ENCODE measurements at regions not wholly inside any gene's neighbourhood (a gene's known extent, or its start where the extent isn't known, plus 50 kb on each side); places are given as distances from the start of the nearest gene placed in this dataset.

GRCh38 chr3:187873843-187874242 lies 128.6 kb upstream of the BCL6 start:
- no peaks in the 10 kb centered on the region for H3K4me1 ChIP-seq (ENCODE audit: insufficient read depth, insufficient read length)
- no peaks in the 10 kb centered on the region for H3K9me3 ChIP-seq (ENCODE audit: insufficient read depth, low read length)
- no peak overlapping the region for H3K9ac ChIP-seq (ENCODE audit: insufficient read length, low read depth)
- H3K27me3 ChIP-seq (ENCODE audit: insufficient read depth, insufficient read length), result no peaks in the 10 kb centered on the region
- DNase-seq (ENCODE audit: low read depth, low spot score), result no peak
- no peak for TF ChIP-seq ZNF274 (IDR thresholded peaks at IDR 0.05; ENCODE audit: low read depth, low read length)
- no peak for TF ChIP-seq YY1 (IDR thresholded peaks at IDR 0.05; ENCODE audit: insufficient read depth, insufficient read length)
- no peak for TF ChIP-seq SUZ12 (IDR thresholded peaks at IDR 0.05; ENCODE audit: extremely low read depth, insufficient read depth, insufficient read length)
- no peak overlapping the region for H3K4me3 ChIP-seq (ENCODE audit: insufficient read length, low read depth)
- peaks cover 15% of the 10 kb centered on the region for H3K36me3 ChIP-seq (ENCODE audit: insufficient read depth, insufficient read length, low read length)

GRCh38 chr3:187875863-187876262 lies 130.6 kb upstream of the BCL6 start:
- H3K9me3 ChIP-seq (ENCODE audit: insufficient read depth, low read length), result no peaks in the 10 kb centered on the region
- H3K36me3 ChIP-seq (ENCODE audit: insufficient read depth, insufficient read length, low read length), result peaks cover 12% of the 10 kb centered on the region
- H3K4me3 ChIP-seq (ENCODE audit: insufficient read length, low read depth), result no peak overlapping the region
- TF ChIP-seq SUZ12 (IDR thresholded peaks at IDR 0.05; ENCODE audit: extremely low read depth, insufficient read depth, insufficient read length), result no peak
- TF ChIP-seq ZNF274 (IDR thresholded peaks at IDR 0.05; ENCODE audit: low read depth, low read length), result no peak
- TF ChIP-seq YY1 (IDR thresholded peaks at IDR 0.05; ENCODE audit: insufficient read depth, insufficient read length), result no peak
- no peaks in the 10 kb centered on the region for H3K4me1 ChIP-seq (ENCODE audit: insufficient read depth, insufficient read length)
- H3K9ac ChIP-seq (ENCODE audit: insufficient read length, low read depth), result no peak overlapping the region
- DNase-seq (ENCODE audit: low read depth, low spot score), result no peak
- H3K27me3 ChIP-seq (ENCODE audit: insufficient read depth, insufficient read length), result no peaks in the 10 kb centered on the region

GRCh38 chr3:187878772-187879518 lies 133.7 kb upstream of the BCL6 start:
- Histone ChIP-seq H3K4me3 (ENCODE audit: insufficient read length, low read depth) (no peak overlapping the region), H3K36me3 (ENCODE audit: insufficient read depth, insufficient read length, low read length) (peaks cover 12% of the 10 kb centered on the region), H3K4me1 (ENCODE audit: insufficient read depth, insufficient read length) (no peaks in the 10 kb centered on the region), H3K27me3 (ENCODE audit: insufficient read depth, insufficient read length) (no peaks in the 10 kb centered on the region), H3K9ac (ENCODE audit: insufficient read length, low read depth) (no peak overlapping the region), H3K9me3 (ENCODE audit: insufficient read depth, low read length) (no peaks in the 10 kb centered on the region)
- DNase-seq (ENCODE audit: low read depth, low spot score), result no peak
- TF ChIP-seq YY1 (IDR thresholded peaks at IDR 0.05; ENCODE audit: insufficient read depth, insufficient read length) (no peak), SUZ12 (IDR thresholded peaks at IDR 0.05; ENCODE audit: extremely low read depth, insufficient read depth, insufficient read length) (no peak), ZNF274 (IDR thresholded peaks at IDR 0.05; ENCODE audit: low read depth, low read length) (no peak)

- DNase-seq (ENCODE audit: low read depth, low spot score), result no peak
- Histone ChIP-seq H3K9me3 (ENCODE audit: insufficient read depth, low read length) (no peaks in the 10 kb centered on the region), H3K4me3 (ENCODE audit: insufficient read length, low read depth) (no peak overlapping the region), H3K27me3 (ENCODE audit: insufficient read depth, insufficient read length) (no peaks in the 10 kb centered on the region), H3K9ac (ENCODE audit: insufficient read length, low read depth) (no peak overlapping the region), H3K4me1 (ENCODE audit: insufficient read depth, insufficient read length) (no peaks in the 10 kb centered on the region), H3K36me3 (ENCODE audit: insufficient read depth, insufficient read length, low read length) (peaks cover 12% of the 10 kb centered on the region)
- no peak for TF ChIP-seq ZNF274 (IDR thresholded peaks at IDR 0.05; ENCODE audit: low read depth, low read length)
- TF ChIP-seq YY1 (IDR thresholded peaks at IDR 0.05; ENCODE audit: insufficient read depth, insufficient read length), result no peak
- TF ChIP-seq SUZ12 (IDR thresholded peaks at IDR 0.05; ENCODE audit: extremely low read depth, insufficient read depth, insufficient read length), result no peak
Observed at GRCh38 chr3:187880441-187880840, 135.2 kb upstream of the BCL6 start.

GRCh38 chr3:187880851-187881250 lies 135.6 kb upstream of the BCL6 start:
- Histone ChIP-seq H3K9ac (ENCODE audit: insufficient read length, low read depth) (no peak overlapping the region), H3K9me3 (ENCODE audit: insufficient read depth, low read length) (no peaks in the 10 kb centered on the region), H3K36me3 (ENCODE audit: insufficient read depth, insufficient read length, low read length) (peaks cover 9% of the 10 kb centered on the region), H3K4me1 (ENCODE audit: insufficient read depth, insufficient read length) (no peaks in the 10 kb centered on the region), H3K27me3 (ENCODE audit: insufficient read depth, insufficient read length) (no peaks in the 10 kb centered on the region), H3K4me3 (ENCODE audit: insufficient read length, low read depth) (no peak overlapping the region)
- no peak for DNase-seq (ENCODE audit: low read depth, low spot score)
- TF ChIP-seq SUZ12 (IDR thresholded peaks at IDR 0.05; ENCODE audit: extremely low read depth, insufficient read depth, insufficient read length), result no peak
- TF ChIP-seq YY1 (IDR thresholded peaks at IDR 0.05; ENCODE audit: insufficient read depth, insufficient read length), result no peak
- TF ChIP-seq ZNF274 (IDR thresholded peaks at IDR 0.05; ENCODE audit: low read depth, low read length), result no peak

- no peak overlapping the region for H3K9ac ChIP-seq (ENCODE audit: insufficient read length, low read depth)
- H3K27me3 ChIP-seq (ENCODE audit: insufficient read depth, insufficient read length), result no peaks in the 10 kb centered on the region
- no peak for DNase-seq (ENCODE audit: low read depth, low spot score)
- H3K9me3 ChIP-seq (ENCODE audit: insufficient read depth, low read length), result peaks cover 9% of the 10 kb centered on the region; the same call in 1 of the 2 replicates
- H3K4me1 ChIP-seq (ENCODE audit: insufficient read depth, insufficient read length), result no peaks in the 10 kb centered on the region
- no peak overlapping the region for H3K4me3 ChIP-seq (ENCODE audit: insufficient read length, low read depth)
- TF ChIP-seq ZNF274 (IDR thresholded peaks at IDR 0.05; ENCODE audit: low read depth, low read length) (no peak), SUZ12 (IDR thresholded peaks at IDR 0.05; ENCODE audit: extremely low read depth, insufficient read depth, insufficient read length) (no peak), YY1 (IDR thresholded peaks at IDR 0.05; ENCODE audit: insufficient read depth, insufficient read length) (no peak)
- no peaks in the 10 kb centered on the region for H3K36me3 ChIP-seq (ENCODE audit: insufficient read depth, insufficient read length, low read length)
Observed at GRCh38 chr3:187888701-187889100, 143.4 kb upstream of the BCL6 start.

- no peaks in the 10 kb centered on the region for H3K4me1 ChIP-seq (ENCODE audit: insufficient read depth, insufficient read length)
- no peak overlapping the region for H3K9ac ChIP-seq (ENCODE audit: insufficient read length, low read depth)
- no peak overlapping the region for H3K4me3 ChIP-seq (ENCODE audit: insufficient read length, low read depth)
- no peak for DNase-seq (ENCODE audit: low read depth, low spot score)
- H3K27me3 ChIP-seq (ENCODE audit: insufficient read depth, insufficient read length), result no peaks in the 10 kb centered on the region
- no peak for TF ChIP-seq SUZ12 (IDR thresholded peaks at IDR 0.05; ENCODE audit: extremely low read depth, insufficient read depth, insufficient read length)
- no peak for TF ChIP-seq YY1 (IDR thresholded peaks at IDR 0.05; ENCODE audit: insufficient read depth, insufficient read length)
- no peak for TF ChIP-seq ZNF274 (IDR thresholded peaks at IDR 0.05; ENCODE audit: low read depth, low read length)
- no peaks in the 10 kb centered on the region for H3K36me3 ChIP-seq (ENCODE audit: insufficient read depth, insufficient read length, low read length)
- peaks cover 9% of the 10 kb centered on the region; the same call in 1 of the 2 replicates for H3K9me3 ChIP-seq (ENCODE audit: insufficient read depth, low read length)
Observed at GRCh38 chr3:187889106-187889505, 143.8 kb upstream of the BCL6 start.
